Motor neuron (in vitro differentiated cells): ENCODE measurements at regions not wholly inside any gene's neighbourhood (a gene's known extent, or its start where the extent isn't known, plus 50 kb on each side); places are given as distances from the start of the nearest gene placed in this dataset.

ENCODE experiments used
- ATAC-seq, 8 experiments: fragments of 200-7000 bp; cut with Tn5 transposase; replicated peaks in 6 of 8; 2 replicates each; pipeline ENCODE4 v1.8.0; 2021; ENCODE audit warnings: mild to moderate bottlenecking in 8 of 8, moderate library complexity in 8 of 8
- H3K27ac ChIP-seq, 2 donors: fragments of 250-450 bp; sonication (Bioruptor Pico); 2 replicates each; pipeline ENCODE4 v1.9.0; 2021; ENCODE audit warnings: antibody characterized with exemption in 2 of 2, mild to moderate bottlenecking in 2 of 2, moderate library complexity in 1 of 2
- H3K4me1 ChIP-seq, 2 donors: fragments of 250-450 bp; sonication (Bioruptor Pico); replicated peaks in 1 of 2; 2 replicates each; pipeline ENCODE4 v1.6.1; 2021; ENCODE audit warnings: antibody characterized with exemption in 2 of 2, mild to moderate bottlenecking in 2 of 2, moderate library complexity in 1 of 2
- H3K4me3 ChIP-seq, 5 donors: fragments of 250-450 bp; sonication (Bioruptor Pico); 2 replicates each; pipeline ENCODE4 v1.9.0; 2021; ENCODE audit warnings: antibody characterized with exemption in 5 of 5, mild to moderate bottlenecking in 5 of 5, moderate library complexity in 4 of 5
- WGBS, 10 experiments: fragments of 450-650 bp; shearing (Covaris generic); methylation state at CpG; one replicate each; pipeline ENCODE4 v1.0.0; 2022; 5-methylcytosine and 5-hydroxymethylcytosine counted together
- in situ Hi-C, 9 experiments: fragments of 400-800 bp; cut with MboI; loops; one replicate each; pipeline ENCODE4 v1.15.0; 2021; ENCODE audit warnings: low sequenced_read_pairs in 9 of 9, low pct_unique_long_range_greater_than_20kb in 2 of 9; ENCODE audit not compliant: unreplicated experiment in 9 of 9

DNA sequence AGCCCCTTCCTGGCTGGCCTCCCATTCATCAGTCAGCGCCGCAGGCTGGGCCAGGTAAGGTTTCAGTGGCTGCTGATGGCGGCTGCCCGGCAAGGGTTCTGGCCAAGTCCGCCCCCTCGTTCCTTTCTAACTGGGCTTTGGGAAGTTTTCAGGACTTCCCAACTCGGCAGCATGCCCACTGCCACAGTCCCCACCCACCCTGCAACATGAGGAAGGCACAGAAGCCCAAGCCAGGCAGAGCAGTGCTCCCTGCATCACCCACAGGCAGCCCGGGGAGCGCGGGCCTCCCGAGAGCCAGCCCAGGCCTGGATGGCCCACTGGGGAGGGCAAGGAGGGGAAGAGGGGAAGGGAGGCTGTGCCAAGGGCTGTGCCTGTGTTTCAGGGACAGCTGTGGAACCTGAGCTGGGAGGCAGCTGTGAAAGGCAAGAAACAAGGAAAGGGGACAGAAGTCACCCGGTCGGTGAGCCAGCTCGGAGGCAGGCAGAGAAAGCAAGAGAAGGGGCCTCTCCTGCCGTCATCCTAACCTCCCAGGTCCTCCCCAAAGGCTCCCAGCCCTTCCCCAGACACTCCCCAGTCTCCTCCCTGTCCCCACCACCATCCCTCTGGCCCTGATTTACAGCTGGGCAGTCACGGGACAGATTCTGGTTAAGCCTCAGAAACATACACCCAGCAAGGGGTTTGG, 73.9 kb downstream of the CPN2 start:
- WGBS, 10 experiments: 0 to 100% (median 29%) methylated on average over 1 to 2 of the region's 16 CpGs; no CpG with 5 or more reads in 6 of the 10 experiments
- H3K27ac ChIP-seq: no peak overlapping the region

GRCh38 chr3:194277786-194278130, 73.4 kb downstream of the CPN2 start:
- Histone ChIP-seq H3K27ac (no peak overlapping the region), H3K4me1 (peaks cover 18 to 31% of the 10 kb centered on the region in 2 donors), H3K4me3 (no peak overlapping the region)
- WGBS, 10 experiments: 8 to 100% (median 29%) methylated on average over 1 to 4 of the region's 6 CpGs; no CpG with 5 or more reads in 3 of the 10 experiments
- in situ Hi-C loops: loop anchor here in 1 of 9 experiments (25.0 kb wide), 1 partner anchor 115 kb away; no protein-coding TSS in a partner anchor
- ATAC-seq: peak in 6 of 8 experiments; percentile 2 to 56 (median 48)

More for the DNA sequence above, 73.9 kb downstream of the CPN2 start:
- H3K4me1 ChIP-seq: peaks cover 18 to 28% of the 10 kb centered on the region in 2 donors
- peak in 7 of 8 experiments; percentile 3 to 72 (median 50) for ATAC-seq
- in situ Hi-C loops: loop anchor here in 1 of 9 experiments (25.0 kb wide), 1 partner anchor 115 kb away; no protein-coding TSS in a partner anchor
- no peak overlapping the region for H3K4me3 ChIP-seq

DNA sequence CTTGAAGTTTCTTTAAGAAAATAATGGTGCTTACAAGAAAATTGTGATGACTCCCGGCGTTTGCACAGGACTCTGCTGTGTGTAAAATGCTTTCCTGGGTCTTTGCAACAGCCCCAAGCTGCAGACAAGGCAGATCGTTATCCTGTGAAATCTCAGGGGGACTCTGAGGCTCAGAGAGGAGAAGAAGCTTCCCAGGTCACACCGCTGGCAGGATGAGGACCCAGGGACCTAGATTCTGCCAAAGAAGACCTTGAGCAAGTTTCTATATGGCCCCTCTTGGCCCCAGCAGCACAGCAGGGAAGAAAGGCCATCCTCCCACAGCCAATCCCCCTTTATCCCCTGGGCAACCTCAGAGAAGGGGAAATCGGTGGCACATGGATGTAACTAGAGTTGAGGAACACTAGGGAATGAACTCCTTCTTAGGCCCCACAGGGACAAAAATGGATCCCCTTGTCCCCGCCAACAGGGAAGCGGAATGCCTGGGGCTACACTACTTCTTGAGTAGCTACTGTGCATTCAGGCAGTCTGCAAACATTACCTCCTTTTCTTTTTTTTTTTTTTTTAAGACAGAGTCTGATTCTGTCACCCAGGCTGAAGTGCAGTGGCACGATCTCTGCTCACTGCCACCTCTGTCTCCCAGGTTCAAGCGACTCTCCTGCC, 72.8 kb downstream of the CPN2 start:
- Histone ChIP-seq H3K27ac (no peak overlapping the region), H3K4me1 (peaks cover 18 to 32% of the 10 kb centered on the region in 2 donors), H3K4me3 (no peak overlapping the region)
- peak in 1 of 8 experiments; percentile 4 for ATAC-seq
- WGBS, 10 experiments: 58 to 86% (median 74%) methylated on average over 2 to 7 of the region's 9 CpGs; no CpG with 5 or more reads in 2 of the 10 experiments
- in situ Hi-C loops: loop anchor here in 1 of 9 experiments (25.0 kb wide), 1 partner anchor 116 kb away; no protein-coding TSS in a partner anchor

DNA sequence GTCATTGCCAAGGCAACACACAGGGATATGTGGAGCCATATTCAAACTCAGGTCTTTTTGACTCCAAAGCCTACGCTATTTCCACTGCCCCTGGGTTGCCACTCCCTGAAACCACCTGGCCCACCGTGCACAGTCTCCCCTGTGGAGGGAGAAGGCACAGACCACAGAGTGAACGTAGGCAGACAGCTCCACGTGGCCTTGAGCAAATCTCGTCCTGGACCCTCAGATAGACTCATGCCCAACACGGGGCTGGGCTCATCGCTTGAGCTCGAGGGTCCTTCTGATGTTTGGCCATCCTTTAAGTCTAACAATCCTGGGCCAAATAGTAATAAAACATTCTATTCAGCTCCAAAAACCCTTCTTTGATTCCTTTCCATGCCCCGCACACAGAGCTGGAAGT, 72.0 kb downstream of the CPN2 start:
- peaks cover 18 to 32% of the 10 kb centered on the region in 2 donors for H3K4me1 ChIP-seq
- no peak overlapping the region for H3K4me3 ChIP-seq
- 68 to 100% (median 91%) methylated on average over 1 to 7 of the region's 9 CpGs; no CpG with 5 or more reads in 3 of the 10 experiments for WGBS, 10 experiments
- ATAC-seq: no peak
- H3K27ac ChIP-seq: no peak overlapping the region
- in situ Hi-C loops: loop anchor here in 1 of 9 experiments (25.0 kb wide), 1 partner anchor 117 kb away; no protein-coding TSS in a partner anchor

- in situ Hi-C loops: loop anchor here in 1 of 9 experiments (25.0 kb wide), 1 partner anchor 118 kb away; no protein-coding TSS in a partner anchor
- 67 to 96% (median 95%) methylated on average over 1 to 4 of the region's 5 CpGs; no CpG with 5 or more reads in 7 of the 10 experiments for WGBS, 10 experiments
Observed at GRCh38 chr3:194279701-194280360, 71.3 kb downstream of the CPN2 start.

GRCh38 chr3:194280777-194281176, 70.4 kb downstream of the CPN2 start:
- in situ Hi-C loops: loop anchor here in 1 of 9 experiments (25.0 kb wide), 1 partner anchor 118 kb away; no protein-coding TSS in a partner anchor
- H3K27ac ChIP-seq: no peak overlapping the region
- peaks cover 13 to 33% of the 10 kb centered on the region in 2 donors for H3K4me1 ChIP-seq
- H3K4me3 ChIP-seq: no peak overlapping the region
- WGBS, 10 experiments: 71 to 93% (median 80%) methylated on average over 1 to 2 of the region's 2 CpGs; no CpG with 5 or more reads in 5 of the 10 experiments
- no peak for ATAC-seq

More at GRCh38 chr3:194279701-194280360, 71.3 kb downstream of the CPN2 start:
- Histone ChIP-seq H3K27ac (no peak overlapping the region), H3K4me1 (peaks cover 16 to 26% of the 10 kb centered on the region in 2 donors), H3K4me3 (no peak overlapping the region)
- no peak for ATAC-seq

GRCh38 chr3:194281306-194281705, 69.8 kb downstream of the CPN2 start:
- H3K4me3 ChIP-seq: no peak overlapping the region
- ATAC-seq: no peak
- H3K4me1 ChIP-seq: peaks cover 18 to 37% of the 10 kb centered on the region in 2 donors
- WGBS, 10 experiments: 85% methylated on average over 4 of the region's 8 CpGs; no CpG with 5 or more reads in 9 of the 10 experiments
- H3K27ac ChIP-seq: no peak overlapping the region
- in situ Hi-C loops: loop anchor here in 1 of 9 experiments (25.0 kb wide), 1 partner anchor 119 kb away; no protein-coding TSS in a partner anchor

GRCh38 chr3:194281766-194282165, 69.4 kb downstream of the CPN2 start:
- Histone ChIP-seq H3K27ac (no peak overlapping the region), H3K4me1 (peaks cover 22 to 41% of the 10 kb centered on the region in 2 donors), H3K4me3 (no peak overlapping the region)
- 82 to 100% (median 96%) methylated on average over 1 to 6 of the region's 10 CpGs; no CpG with 5 or more reads in 6 of the 10 experiments for WGBS, 10 experiments
- ATAC-seq: no peak
- in situ Hi-C loops: loop anchor here in 1 of 9 experiments (25.0 kb wide), 1 partner anchor 119 kb away; no protein-coding TSS in a partner anchor

- no peak overlapping the region for H3K4me3 ChIP-seq
- 50 to 100% (median 80%) methylated on average over 1 to 10 of the region's 15 CpGs; no CpG with 5 or more reads in 2 of the 10 experiments for WGBS, 10 experiments
- peaks cover 27 to 42% of the 10 kb centered on the region in 2 donors for H3K4me1 ChIP-seq
- in situ Hi-C loops: loop anchor here in 1 of 9 experiments (25.0 kb wide), 1 partner anchor 120 kb away; no protein-coding TSS in a partner anchor
- peak in 5 of 8 experiments; percentile 17 to 74 (median 32) for ATAC-seq
- no peak overlapping the region for H3K27ac ChIP-seq
Observed at GRCh38 chr3:194282436-194283122, 68.5 kb downstream of the CPN2 start.

DNA sequence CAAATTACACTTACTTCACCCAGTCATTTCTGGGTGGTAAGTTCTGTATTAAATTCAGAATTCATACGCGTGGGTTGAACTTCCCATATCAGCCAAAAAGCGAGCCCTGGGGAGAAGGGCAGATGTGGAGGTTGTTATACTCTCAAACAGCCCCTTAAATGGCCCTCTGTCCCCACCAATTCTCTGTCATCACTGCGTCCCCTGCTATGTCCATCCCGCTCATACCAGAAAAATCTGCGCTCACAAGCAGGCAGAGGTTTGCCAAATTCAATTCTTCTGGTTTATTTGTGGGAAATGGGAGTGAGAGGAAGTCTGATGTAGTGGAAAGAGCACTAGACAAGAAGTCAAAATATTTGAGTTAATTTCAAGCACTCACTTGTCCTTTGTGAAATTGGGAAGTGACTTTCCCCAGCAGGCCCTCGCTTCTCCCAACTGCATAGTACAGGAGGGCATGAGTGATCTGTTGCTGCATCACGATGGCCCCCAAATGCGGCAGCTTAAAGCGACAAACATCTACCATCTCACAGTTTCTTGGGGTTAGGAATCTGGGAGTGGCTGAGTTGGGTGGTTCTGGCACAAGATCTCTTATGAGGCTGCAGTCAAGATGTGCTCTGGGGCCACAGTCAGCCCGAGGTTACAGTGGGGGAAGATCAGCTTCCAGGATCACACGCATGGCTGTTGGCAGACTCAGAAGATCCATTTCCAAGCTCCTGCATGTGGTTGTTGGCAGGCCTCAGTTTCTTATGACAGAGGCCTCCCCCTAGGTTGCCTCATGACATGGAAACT, 67.7 kb downstream of the CPN2 start:
- peak in 1 of 8 experiments; percentile 46 for ATAC-seq
- in situ Hi-C loops: loop anchor here in 1 of 9 experiments (25.0 kb wide), 1 partner anchor 121 kb away; no protein-coding TSS in a partner anchor
- Histone ChIP-seq H3K4me3 (no peak overlapping the region), H3K4me1 (peaks cover 25 to 37% of the 10 kb centered on the region in 2 donors), H3K27ac (no peak overlapping the region)
- WGBS, 10 experiments: 34 to 94% (median 77%) methylated on average over 1 to 10 of the region's 12 CpGs; no CpG with 5 or more reads in 2 of the 10 experiments

GRCh38 chr3:194284351-194284750, 66.8 kb downstream of the CPN2 start:
- Histone ChIP-seq H3K4me3 (no peak overlapping the region), H3K27ac (no peak overlapping the region), H3K4me1 (peaks cover 23 to 32% of the 10 kb centered on the region in 2 donors)
- 100% methylated on average over 1 to 3 of the region's 5 CpGs; no CpG with 5 or more reads in 7 of the 10 experiments for WGBS, 10 experiments
- ATAC-seq: no peak
- in situ Hi-C loops: loop anchor here in 1 of 9 experiments (25.0 kb wide), 1 partner anchor 122 kb away; no protein-coding TSS in a partner anchor
